HK-2 (cell line): ENCODE measurements at regions not wholly inside any gene's neighbourhood (a gene's known extent, or its start where the extent isn't known, plus 50 kb on each side); places are given as distances from the start of the nearest gene placed in this dataset.
"Not testable (repeated sequence)": the region's sequence is repeated elsewhere in the genome, so short reads cannot be mapped to it uniquely, and the experiment has no call there.

Source experiments
- DNase-seq: peaks from one replicate; pipeline ENCODE4 v3.0.0-alpha.2; 2018; ENCODE audit not compliant: unreplicated experiment

- peak; percentile 2 for DNase-seq
Measured at GRCh38 chrX:128781506-128781905, 729.3 kb upstream of the ACTRT1 start.

- DNase-seq, result no peak
Measured at GRCh38 chrX:128780934-128781333, 728.7 kb upstream of the ACTRT1 start.

GRCh38 chrX:128769495-128769894 lies 717.3 kb upstream of the ACTRT1 start:
- no peak for DNase-seq

GRCh38 chrX:128759745-128760144 lies 707.5 kb upstream of the ACTRT1 start:
- no peak for DNase-seq

GRCh38 chrX:128759177-128759576 lies 707.0 kb upstream of the ACTRT1 start:
- DNase-seq, result no peak

- no peak for DNase-seq
Measured at GRCh38 chrX:128754130-128754529, 701.9 kb upstream of the ACTRT1 start.

GRCh38 chrX:128739539-128739938 lies 687.3 kb upstream of the ACTRT1 start:
- DNase-seq, result no peak

GRCh38 chrX:128728943-128729342 lies 676.7 kb upstream of the ACTRT1 start:
- DNase-seq, result no peak

GRCh38 chrX:128717635-128718578 lies 665.7 kb upstream of the ACTRT1 start:
- DNase-seq, result no peak

GRCh38 chrX:128714425-128714824 lies 662.2 kb upstream of the ACTRT1 start:
- no peak for DNase-seq

GRCh38 chrX:128699716-128700285 lies 647.6 kb upstream of the ACTRT1 start:
- no peak for DNase-seq

- no peak for DNase-seq
Measured at GRCh38 chrX:128698573-128699181, 646.5 kb upstream of the ACTRT1 start.

- DNase-seq, result no peak
Measured at GRCh38 chrX:128691872-128692271, 639.7 kb upstream of the ACTRT1 start.

- no peak for DNase-seq
Measured at GRCh38 chrX:128685387-128685786, 633.2 kb upstream of the ACTRT1 start.

GRCh38 chrX:128676651-128677050 lies 624.4 kb upstream of the ACTRT1 start:
- no peak for DNase-seq

- not testable (repeated sequence) for DNase-seq
Measured at GRCh38 chrX:128674326-128675086, 622.3 kb upstream of the ACTRT1 start.

- no peak for DNase-seq
Measured at GRCh38 chrX:128664211-128664610, 612.0 kb upstream of the ACTRT1 start.

- no peak for DNase-seq
Measured at GRCh38 chrX:128653524-128654060, 601.4 kb upstream of the ACTRT1 start.

GRCh38 chrX:128650326-128650725 lies 598.1 kb upstream of the ACTRT1 start:
- no peak for DNase-seq

GRCh38 chrX:128634754-128635153 lies 582.6 kb upstream of the ACTRT1 start:
- DNase-seq, result no peak

- DNase-seq, result no peak
Measured at GRCh38 chrX:128623361-128623760, 571.2 kb upstream of the ACTRT1 start.

GRCh38 chrX:128622296-128622695 lies 570.1 kb upstream of the ACTRT1 start:
- DNase-seq, result no peak
